ENCODE measurements at regions not wholly inside any gene's neighbourhood (a gene's known extent, or its start where the extent isn't known, plus 50 kb on each side); places are given as distances from the start of the nearest gene placed in this dataset.

GRCh38 chr5:56313004-56313531 is 79.9 kb upstream of the ANKRD55 start:
- H3K4me3 ChIP-seq (ENCODE audit: low read length, poor library complexity, severe bottlenecking): no peak overlapping the region
- H3K9me2 ChIP-seq (replicated peaks; ENCODE audit: low read depth, low read length): no peaks in the 10 kb centered on the region
- peaks cover 23% of the 10 kb centered on the region for H3K4me1 ChIP-seq (ENCODE audit: insufficient read depth, low read length, poor library complexity, severe bottlenecking)
- no peak overlapping the region for H3K4me2 ChIP-seq (ENCODE audit: low read depth, low read length, poor library complexity, severe bottlenecking)
- H3F3A ChIP-seq (ENCODE audit: low read depth): no peaks in the 10 kb centered on the region
- no peaks in the 10 kb centered on the region for H3K9me3 ChIP-seq (ENCODE audit: insufficient read depth, low read depth, low read length)
- no peaks in the 10 kb centered on the region for H3K36me3 ChIP-seq (ENCODE audit: insufficient read depth, low read length)
- no peaks in the 10 kb centered on the region for H4K20me1 ChIP-seq (ENCODE audit: insufficient read depth, low read length, poor library complexity, severe bottlenecking)
- H3K27me3 ChIP-seq (ENCODE audit: insufficient read depth, low read length, poor library complexity, severe bottlenecking): no peaks in the 10 kb centered on the region
- TF ChIP-seq EZH2phosphoT487 (IDR thresholded peaks at IDR 0.05; ENCODE audit: borderline replicate concordance) (no peak), CTCF (conservative IDR thresholded peaks at IDR 0.05; ENCODE audit: low read length) (no peak)
- no peaks in the 10 kb centered on the region for H3K79me2 ChIP-seq (ENCODE audit: insufficient read depth, low read length)
- no peak overlapping the region for H2AFZ ChIP-seq (ENCODE audit: low read length)
- H3K9ac ChIP-seq (ENCODE audit: low read depth, low read length, poor library complexity, severe bottlenecking): no peak overlapping the region

- no peak overlapping the region for H2AFZ ChIP-seq (ENCODE audit: low read length)
- no peaks in the 10 kb centered on the region for H3K9me2 ChIP-seq (replicated peaks; ENCODE audit: low read depth, low read length)
- H3K9me3 ChIP-seq (ENCODE audit: insufficient read depth, low read depth, low read length): peaks cover 1% of the 10 kb centered on the region; the same call in 1 of the 2 replicates
- no peaks in the 10 kb centered on the region for H3K79me2 ChIP-seq (ENCODE audit: insufficient read depth, low read length)
- no peaks in the 10 kb centered on the region for H3F3A ChIP-seq (ENCODE audit: low read depth)
- H3K4me2 ChIP-seq (ENCODE audit: low read depth, low read length, poor library complexity, severe bottlenecking): no peak overlapping the region
- H4K20me1 ChIP-seq (ENCODE audit: insufficient read depth, low read length, poor library complexity, severe bottlenecking): no peaks in the 10 kb centered on the region
- H3K4me3 ChIP-seq (ENCODE audit: low read length, poor library complexity, severe bottlenecking): no peak overlapping the region
- no peaks in the 10 kb centered on the region for H3K27me3 ChIP-seq (ENCODE audit: insufficient read depth, low read length, poor library complexity, severe bottlenecking)
- peaks cover 8% of the 10 kb centered on the region for H3K4me1 ChIP-seq (ENCODE audit: insufficient read depth, low read length, poor library complexity, severe bottlenecking)
- no peak overlapping the region for H3K9ac ChIP-seq (ENCODE audit: low read depth, low read length, poor library complexity, severe bottlenecking)
- TF ChIP-seq CTCF (conservative IDR thresholded peaks at IDR 0.05; ENCODE audit: low read length): no peak
- no peak for TF ChIP-seq EZH2phosphoT487 (IDR thresholded peaks at IDR 0.05; ENCODE audit: borderline replicate concordance)
- no peaks in the 10 kb centered on the region for H3K36me3 ChIP-seq (ENCODE audit: insufficient read depth, low read length)
Observed at GRCh38 chr5:56311306-56311905, 78.3 kb upstream of the ANKRD55 start.

- peaks cover 3% of the 10 kb centered on the region; the same call in 1 of the 2 replicates for H3K9me3 ChIP-seq (ENCODE audit: insufficient read depth, low read depth, low read length)
- no peaks in the 10 kb centered on the region for H3K9me2 ChIP-seq (replicated peaks; ENCODE audit: low read depth, low read length)
- no peak overlapping the region for H3K4me2 ChIP-seq (ENCODE audit: low read depth, low read length, poor library complexity, severe bottlenecking)
- peaks cover 2% of the 10 kb centered on the region for H3K4me1 ChIP-seq (ENCODE audit: insufficient read depth, low read length, poor library complexity, severe bottlenecking)
- H3K9ac ChIP-seq (ENCODE audit: low read depth, low read length, poor library complexity, severe bottlenecking): no peak overlapping the region
- no peaks in the 10 kb centered on the region for H3F3A ChIP-seq (ENCODE audit: low read depth)
- TF ChIP-seq CTCF (conservative IDR thresholded peaks at IDR 0.05; ENCODE audit: low read length): no peak
- no peak for TF ChIP-seq EZH2phosphoT487 (IDR thresholded peaks at IDR 0.05; ENCODE audit: borderline replicate concordance)
- no peaks in the 10 kb centered on the region for H3K79me2 ChIP-seq (ENCODE audit: insufficient read depth, low read length)
- H4K20me1 ChIP-seq (ENCODE audit: insufficient read depth, low read length, poor library complexity, severe bottlenecking): no peaks in the 10 kb centered on the region
- no peak overlapping the region for H3K4me3 ChIP-seq (ENCODE audit: low read length, poor library complexity, severe bottlenecking)
- no peaks in the 10 kb centered on the region for H3K27me3 ChIP-seq (ENCODE audit: insufficient read depth, low read length, poor library complexity, severe bottlenecking)
- no peak overlapping the region for H2AFZ ChIP-seq (ENCODE audit: low read length)
- H3K36me3 ChIP-seq (ENCODE audit: insufficient read depth, low read length): no peaks in the 10 kb centered on the region
Observed at GRCh38 chr5:56310711-56311204, 77.6 kb upstream of the ANKRD55 start.

Measured in Loucy (cell line).